ENCODE measurements at regions not wholly inside any gene's neighbourhood (a gene's known extent, or its start where the extent isn't known, plus 50 kb on each side); places are given as distances from the start of the nearest gene placed in this dataset.
"Not testable (repeated sequence)": the region's sequence is repeated elsewhere in the genome, so short reads cannot be mapped to it uniquely, and the experiment has no call there.

GRCh38 chr14:97777622-97778355, 980.6 kb downstream of the VRK1 start:
- DNase-seq: peak in 1 of 4 experiments; percentile 5

DNA sequence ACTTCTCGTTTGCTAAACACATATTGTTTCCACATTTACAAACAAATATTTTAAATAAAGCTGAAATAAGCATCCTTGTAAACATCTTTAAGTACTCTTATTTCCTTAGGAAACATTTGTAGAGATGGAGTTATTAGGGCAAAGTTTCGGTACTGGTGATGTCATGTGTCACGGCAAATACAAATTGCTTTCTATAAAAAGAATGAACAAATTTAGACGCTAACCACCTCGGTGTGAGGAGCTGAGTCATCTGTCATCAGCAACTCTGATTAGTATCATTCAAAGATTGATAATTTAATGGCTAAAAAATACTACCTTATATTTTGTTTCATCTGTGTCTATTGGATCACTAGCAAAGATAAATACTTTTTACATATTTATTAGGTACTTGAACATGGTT, 982.0 kb downstream of the VRK1 start:
- DNase-seq: no peak

- no peak for DNase-seq
These were observed 983.6 kb downstream of the VRK1 start for GRCh38 chr14:97780804-97781203.

DNA sequence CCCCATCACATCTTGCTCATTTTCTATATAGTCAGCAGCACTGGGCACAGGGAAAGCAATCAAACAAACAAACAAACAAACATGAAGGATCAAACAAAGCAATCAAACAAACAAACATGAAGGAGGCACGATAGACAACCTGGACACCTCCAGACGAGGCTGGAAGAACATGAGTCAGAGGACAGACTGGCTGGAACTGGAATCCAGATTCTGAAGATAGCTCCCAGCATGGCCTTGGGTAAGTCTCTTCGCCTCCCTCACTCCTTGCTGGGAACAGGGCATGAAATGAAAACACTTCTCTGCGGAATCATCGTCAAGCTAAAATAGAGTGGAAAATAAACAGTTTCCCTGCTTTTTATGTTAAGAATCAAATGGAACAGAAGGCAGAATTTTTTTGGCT, 984.8 kb downstream of the VRK1 start:
- DNase-seq: no peak

GRCh38 chr14:97782871-97783414, 985.8 kb downstream of the VRK1 start:
- DNase-seq: no peak

GRCh38 chr14:97785495-97785894, 988.3 kb downstream of the VRK1 start:
- DNase-seq: no peak

DNA sequence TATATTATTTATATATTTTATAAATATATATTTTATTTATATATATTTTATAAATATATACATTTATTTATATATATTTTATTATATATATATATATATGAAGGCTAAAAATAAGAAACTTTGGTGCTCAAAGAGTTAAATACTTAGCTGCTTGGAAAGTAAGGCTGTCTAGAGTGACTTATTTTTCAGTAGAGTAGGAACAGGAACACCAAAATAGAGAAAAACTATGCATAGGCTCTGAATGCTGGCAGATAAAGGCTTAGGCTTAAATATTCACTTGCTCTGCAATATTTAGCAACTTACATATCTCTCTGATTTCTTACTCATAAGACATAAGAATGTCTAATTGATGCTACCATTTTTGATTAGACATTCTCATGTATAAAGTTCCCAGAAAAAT, 991.2 kb downstream of the VRK1 start:
- DNase-seq: no peak

DNA sequence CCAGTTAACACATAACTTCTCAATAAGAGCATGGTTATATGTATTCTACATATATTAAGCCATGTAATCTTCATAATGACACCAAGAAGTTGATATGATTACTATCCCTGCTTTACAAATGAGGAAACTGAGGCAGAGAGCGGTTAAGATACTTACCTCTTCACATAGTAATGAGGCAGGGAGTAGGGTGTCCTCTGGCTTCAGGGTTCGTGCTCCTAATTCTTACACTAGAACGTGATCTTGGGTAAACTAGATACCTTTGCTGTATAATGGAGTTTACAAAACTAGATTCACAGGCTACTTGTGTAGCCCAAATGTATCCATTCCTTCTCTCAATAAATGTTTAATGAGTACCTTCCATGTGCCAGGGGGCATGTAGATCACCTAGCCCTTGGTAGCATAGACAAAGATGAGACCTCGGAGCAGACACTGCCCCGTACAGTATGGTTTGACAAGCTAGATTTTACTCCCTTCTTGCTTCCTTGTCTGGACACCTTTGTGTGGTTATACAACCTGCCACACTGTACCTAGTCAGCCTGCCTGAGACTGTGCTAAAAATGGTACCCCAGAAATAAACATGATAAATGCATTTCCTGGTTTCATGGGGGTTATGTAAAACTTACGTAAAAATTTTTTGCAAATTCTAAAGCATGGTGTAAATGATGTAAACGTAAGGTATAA, 991.8 kb downstream of the VRK1 start:
- DNase-seq: no peak

- no peak for DNase-seq
These were observed 993.9 kb downstream of the VRK1 start for GRCh38 chr14:97791072-97791471.

DNA sequence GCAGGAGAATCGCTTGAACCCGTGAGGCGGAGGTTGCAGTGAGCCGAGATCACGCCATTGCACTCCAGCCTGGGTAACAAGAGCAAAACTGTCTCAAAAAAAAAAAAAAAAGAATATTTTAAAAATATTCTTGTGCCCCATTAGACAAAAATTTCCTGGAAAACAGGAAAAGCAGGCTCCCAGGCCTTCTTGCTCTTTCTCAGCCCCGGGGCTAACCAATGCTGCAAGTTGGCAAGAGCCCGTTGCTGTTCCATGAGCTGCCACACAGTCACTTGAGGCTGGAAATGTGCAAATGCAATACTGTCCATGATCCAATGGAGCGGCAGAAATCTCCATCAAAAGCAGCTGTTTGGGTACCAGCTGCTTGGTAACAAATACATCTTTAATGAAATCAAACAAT, 994.7 kb downstream of the VRK1 start:
- no peak for DNase-seq

GRCh38 chr14:97796511-97796910, 999.3 kb downstream of the VRK1 start:
- no peak for DNase-seq

DNA sequence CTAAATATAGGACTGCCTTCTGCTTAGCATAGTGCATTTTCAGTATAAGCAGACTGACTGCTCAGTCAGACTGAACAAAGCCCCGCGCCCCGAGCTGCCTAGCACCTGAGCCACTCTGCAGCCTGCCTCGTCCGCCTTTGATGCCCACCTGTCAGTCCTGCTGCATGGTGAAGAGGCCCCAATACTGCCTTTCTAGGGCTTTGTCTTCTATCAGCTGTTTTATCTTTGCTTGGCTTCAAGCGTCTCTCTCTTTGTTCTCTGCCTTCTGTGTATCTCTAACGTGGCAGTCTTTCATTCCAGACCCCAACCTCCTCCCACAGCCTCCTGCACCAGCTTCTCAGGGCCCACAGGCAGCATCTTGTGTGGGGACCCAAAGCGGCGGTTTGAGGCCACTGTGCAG, 1001.0 kb downstream of the VRK1 start:
- DNase-seq: peak in 1 of 4 experiments; percentile 16

- no peak for DNase-seq
These were observed 1005.5 kb downstream of the VRK1 start for GRCh38 chr14:97802430-97803373.

DNA sequence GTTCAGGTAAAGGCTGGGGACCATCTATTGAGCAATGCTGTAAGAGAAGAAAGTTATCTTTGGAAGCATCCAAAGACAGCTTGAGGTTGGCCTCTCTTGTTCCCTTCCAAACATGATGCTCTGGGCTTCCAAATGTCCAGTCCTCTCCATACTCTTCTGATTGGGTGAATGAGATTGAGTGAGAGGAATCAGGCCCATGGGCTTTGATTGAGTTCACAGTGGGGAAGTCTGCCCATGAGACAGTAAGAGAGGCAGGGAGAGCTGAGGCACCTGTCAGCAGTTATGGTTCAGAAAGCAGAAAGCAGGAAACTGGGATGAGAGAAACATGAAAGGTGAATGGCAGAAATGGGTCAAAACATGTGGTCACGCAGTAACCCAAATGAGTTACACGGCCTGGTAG, 1006.9 kb downstream of the VRK1 start:
- DNase-seq: no peak

GRCh38 chr14:97806891-97807290, 1009.7 kb downstream of the VRK1 start:
- no peak for DNase-seq

DNA sequence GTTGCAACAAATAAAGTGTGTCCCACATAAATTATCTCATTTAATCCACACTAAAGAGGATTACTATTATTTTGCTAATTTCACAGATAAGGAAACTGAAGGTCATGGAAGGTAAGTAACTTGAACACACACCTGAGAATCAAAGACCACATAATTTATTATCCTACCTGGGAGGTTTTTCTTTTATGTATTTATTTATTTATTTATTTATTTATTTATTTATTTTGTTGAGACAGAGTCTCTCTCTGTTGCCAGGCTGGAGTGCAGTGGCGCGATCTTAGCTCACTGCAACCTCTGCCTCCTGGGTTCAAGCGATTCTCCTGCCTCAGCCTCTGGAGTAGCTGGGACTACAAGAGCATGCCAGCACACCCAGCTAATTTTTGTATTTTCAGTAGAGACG, 1011.4 kb downstream of the VRK1 start:
- DNase-seq: not testable (repeated sequence)

GRCh38 chr14:97813556-97813955, 1016.4 kb downstream of the VRK1 start:
- no peak for DNase-seq

DNA sequence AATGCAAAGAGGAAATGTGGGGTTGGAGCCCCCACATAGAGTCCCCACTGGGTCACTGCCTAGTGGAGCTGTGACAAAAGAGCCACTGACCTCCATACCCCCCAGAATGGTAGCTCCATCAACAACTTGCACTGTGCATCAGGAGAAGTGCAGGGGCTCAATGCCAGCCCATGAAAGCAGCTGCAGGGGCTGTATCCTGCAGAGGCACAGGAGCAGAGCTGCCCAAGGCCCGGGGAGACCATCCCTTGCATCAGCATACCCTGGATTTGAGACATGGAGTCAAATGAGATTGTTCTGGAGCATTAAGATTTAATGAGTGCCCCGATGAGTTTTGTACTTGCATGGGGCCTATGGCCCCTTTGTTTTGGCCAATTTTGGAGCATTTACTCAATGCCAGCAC, 1023.6 kb downstream of the VRK1 start:
- DNase-seq: no peak

GRCh38 chr14:97824218-97824617, 1027.0 kb downstream of the VRK1 start:
- DNase-seq: no peak

GRCh38 chr14:97827746-97828145, 1030.6 kb downstream of the VRK1 start:
- DNase-seq: no peak

GRCh38 chr14:97832776-97833175, 1035.6 kb downstream of the VRK1 start:
- DNase-seq: no peak

DNA sequence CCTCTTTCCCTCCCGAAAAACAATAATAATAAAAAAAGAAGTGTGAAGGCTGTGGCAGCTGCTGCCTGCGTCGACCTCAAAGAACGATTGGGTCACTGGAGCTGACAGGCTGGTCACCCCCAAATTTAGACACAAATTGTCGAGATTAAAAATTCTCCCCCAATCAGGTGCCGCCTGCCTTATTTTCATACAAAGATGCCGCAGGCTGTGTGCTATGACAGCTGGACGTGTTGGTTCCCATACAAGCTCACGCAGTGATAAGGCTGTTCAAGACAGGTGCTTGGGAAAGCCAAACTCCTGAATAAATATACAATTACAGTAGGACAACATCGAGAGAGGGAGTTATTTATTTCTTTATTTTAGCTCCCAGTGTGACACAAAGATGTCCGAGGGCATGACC, 1041.8 kb downstream of the VRK1 start:
- DNase-seq: no peak

DNA sequence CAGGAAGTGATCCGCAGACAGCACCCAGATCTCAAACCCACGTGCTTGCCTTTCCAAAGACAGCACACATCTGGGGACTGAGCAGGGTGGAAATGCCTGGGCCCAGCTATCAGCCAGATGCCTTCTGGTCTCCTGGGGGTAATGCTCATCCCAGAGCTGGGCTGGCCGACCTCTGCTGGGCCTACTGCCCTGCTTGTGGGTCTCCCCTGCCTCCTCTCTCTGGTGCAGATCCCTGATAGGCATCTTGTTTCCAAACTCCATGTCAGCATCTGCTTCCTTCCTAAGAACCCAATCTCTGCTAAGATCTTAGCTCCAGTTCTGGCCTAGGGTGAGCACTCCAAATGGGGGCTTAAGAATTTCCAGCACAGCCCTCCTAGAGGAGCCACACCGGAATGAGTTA, 1043.0 kb downstream of the VRK1 start:
- DNase-seq: no peak
